Activated CD8-positive, alpha-beta T cell treated with anti-CD3 and anti-CD28 coated beads for 36 hours (primary cell): ENCODE measurements at regions not wholly inside any gene's neighbourhood (a gene's known extent, or its start where the extent isn't known, plus 50 kb on each side); places are given as distances from the start of the nearest gene placed in this dataset.

Experiments
- ATAC-seq: fragments of 200-7000 bp; cut with Tn5 transposase; one replicate; pipeline ENCODE4 v1.10.0; 2021; ENCODE audit warnings: mild to moderate bottlenecking, moderate library complexity
- CTCF ChIA-PET: fragments of 350-600 bp; sonication (Branson Sonifier 250); formaldehyde crosslinking; loops from one replicate; lab custom pipeline; 2021; ENCODE audit warnings: antibody characterized with exemption; lab: Charles Lee
- POLR2A ChIA-PET: fragments of 350-600 bp; sonication (Branson Sonifier 250); formaldehyde crosslinking; loops from one replicate; lab custom pipeline; 2021; ENCODE audit warnings: antibody characterized with exemption; lab: Charles Lee
- DNase-seq: peaks from one replicate; pipeline ENCODE4 v3.0.0-alpha.2; 2020
- H3K27ac Mint-ChIP-seq: one replicate; pipeline ENCODE4 v1.8.0; 2021; ENCODE audit warnings: mild to moderate bottlenecking, mixed read lengths
- H3K27me3 Mint-ChIP-seq: one replicate; pipeline ENCODE4 v1.8.0; 2021; ENCODE audit warnings: mixed read lengths
- H3K36me3 Mint-ChIP-seq: one replicate; pipeline ENCODE4 v1.8.0; 2021; ENCODE audit warnings: low read depth, mixed read lengths
- H3K4me1 Mint-ChIP-seq: one replicate; pipeline ENCODE4 v1.8.0; 2021; ENCODE audit warnings: low read depth, mixed read lengths
- H3K4me3 Mint-ChIP-seq: one replicate; pipeline ENCODE4 v1.8.0; 2021; ENCODE audit warnings: mild to moderate bottlenecking, moderate library complexity, mixed read lengths
- H3K9me3 Mint-ChIP-seq: one replicate; pipeline ENCODE4 v1.8.0; 2021; ENCODE audit warnings: mixed read lengths
- intact Hi-C: fragments of 100-400 bp; cut with micrococcal nuclease; formaldehyde crosslinking; loops from one replicate; pipeline ENCODE4 v1.10.0; 2022
- TF ChIP-seq, protein P1 (sequence below): fragments of 200-600 bp; IDR thresholded peaks from one replicate; pipeline ENCODE4 v1.8.0; 2022; ENCODE audit warnings: antibody characterized with exemption, mild to moderate bottlenecking

DNA sequence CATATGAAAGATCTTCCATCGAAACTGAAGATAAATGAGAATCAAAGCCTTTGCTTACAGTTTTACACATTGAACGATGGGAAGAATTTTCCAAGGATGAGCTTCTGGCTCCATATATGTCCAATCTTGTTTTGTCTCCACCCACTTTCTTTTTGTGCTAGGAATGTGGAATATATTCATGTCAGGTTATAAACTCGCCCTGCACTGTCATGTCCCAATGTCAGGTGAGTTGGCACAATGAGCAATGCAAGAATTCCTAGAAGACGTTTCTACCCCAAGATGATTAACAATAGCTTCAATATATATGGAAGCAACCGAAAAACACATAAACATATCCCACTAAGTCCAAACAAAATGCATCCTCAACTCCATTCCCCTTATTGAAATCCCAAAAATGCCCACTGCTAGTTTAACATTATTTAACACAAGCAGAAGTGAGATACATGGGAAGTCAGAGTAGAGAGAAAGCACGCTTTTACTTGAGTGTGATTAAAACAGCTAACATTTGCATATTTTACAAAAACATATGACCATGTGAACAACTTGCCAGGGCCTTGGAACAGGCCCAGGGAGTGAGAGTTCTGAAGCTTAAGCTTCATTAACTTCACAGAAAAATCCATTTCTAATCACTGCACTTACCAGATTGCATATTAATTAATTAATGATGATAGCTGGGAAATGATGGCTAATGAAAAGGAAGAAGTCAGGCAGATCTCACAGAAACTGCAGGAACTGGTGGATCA lies 233.9 kb downstream of the GXYLT1 start:
- ChIA-PET CTCF (no interaction called here), POLR2A (no interaction called here)
- Mint-ChIP-seq H3K27ac (no peak overlapping the region), H3K4me1 (no peaks in the 10 kb centered on the region), H3K27me3 (peaks cover 9% of the 10 kb centered on the region), H3K36me3 (no peaks in the 10 kb centered on the region), H3K4me3 (no peak overlapping the region), H3K9me3 (no peaks in the 10 kb centered on the region)
- intact Hi-C loops: no loop called here
- TF ChIP-seq, protein P1, sequence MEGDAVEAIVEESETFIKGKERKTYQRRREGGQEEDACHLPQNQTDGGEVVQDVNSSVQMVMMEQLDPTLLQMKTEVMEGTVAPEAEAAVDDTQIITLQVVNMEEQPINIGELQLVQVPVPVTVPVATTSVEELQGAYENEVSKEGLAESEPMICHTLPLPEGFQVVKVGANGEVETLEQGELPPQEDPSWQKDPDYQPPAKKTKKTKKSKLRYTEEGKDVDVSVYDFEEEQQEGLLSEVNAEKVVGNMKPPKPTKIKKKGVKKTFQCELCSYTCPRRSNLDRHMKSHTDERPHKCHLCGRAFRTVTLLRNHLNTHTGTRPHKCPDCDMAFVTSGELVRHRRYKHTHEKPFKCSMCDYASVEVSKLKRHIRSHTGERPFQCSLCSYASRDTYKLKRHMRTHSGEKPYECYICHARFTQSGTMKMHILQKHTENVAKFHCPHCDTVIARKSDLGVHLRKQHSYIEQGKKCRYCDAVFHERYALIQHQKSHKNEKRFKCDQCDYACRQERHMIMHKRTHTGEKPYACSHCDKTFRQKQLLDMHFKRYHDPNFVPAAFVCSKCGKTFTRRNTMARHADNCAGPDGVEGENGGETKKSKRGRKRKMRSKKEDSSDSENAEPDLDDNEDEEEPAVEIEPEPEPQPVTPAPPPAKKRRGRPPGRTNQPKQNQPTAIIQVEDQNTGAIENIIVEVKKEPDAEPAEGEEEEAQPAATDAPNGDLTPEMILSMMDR: no peak
- ATAC-seq (no peak), DNase-seq (no peak)

DNA sequence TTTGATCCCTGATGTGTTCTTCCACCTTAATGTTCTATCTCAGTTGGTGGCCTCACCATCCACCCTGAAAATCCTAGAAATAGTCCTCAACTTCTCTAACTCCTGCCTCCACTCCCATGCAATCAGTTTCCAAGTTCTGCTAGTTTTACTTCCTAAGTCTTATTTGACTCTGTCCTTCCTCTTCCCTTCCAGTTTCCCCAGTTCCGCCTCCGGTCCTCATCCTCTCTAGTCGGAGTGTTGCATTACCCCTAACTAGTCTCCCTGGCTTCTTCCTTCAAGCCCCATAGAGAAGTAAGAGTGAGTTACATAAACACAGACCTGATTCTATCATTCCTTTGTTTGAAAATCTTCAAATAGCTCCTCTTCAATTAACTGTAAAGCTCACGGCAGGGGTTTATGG lies 236.5 kb downstream of the GXYLT1 start:
- peaks cover 8% of the 10 kb centered on the region for H3K27me3 Mint-ChIP-seq
- ChIA-PET POLR2A (no interaction called here), CTCF (no interaction called here)
- no peak for ATAC-seq
- H3K9me3 Mint-ChIP-seq: no peaks in the 10 kb centered on the region
- no peak overlapping the region for H3K27ac Mint-ChIP-seq
- H3K36me3 Mint-ChIP-seq: no peaks in the 10 kb centered on the region
- no peak overlapping the region for H3K4me3 Mint-ChIP-seq
- TF ChIP-seq, protein P1: no peak
- H3K4me1 Mint-ChIP-seq: no peaks in the 10 kb centered on the region
- no peak for DNase-seq
- intact Hi-C loops: no loop called here

DNA sequence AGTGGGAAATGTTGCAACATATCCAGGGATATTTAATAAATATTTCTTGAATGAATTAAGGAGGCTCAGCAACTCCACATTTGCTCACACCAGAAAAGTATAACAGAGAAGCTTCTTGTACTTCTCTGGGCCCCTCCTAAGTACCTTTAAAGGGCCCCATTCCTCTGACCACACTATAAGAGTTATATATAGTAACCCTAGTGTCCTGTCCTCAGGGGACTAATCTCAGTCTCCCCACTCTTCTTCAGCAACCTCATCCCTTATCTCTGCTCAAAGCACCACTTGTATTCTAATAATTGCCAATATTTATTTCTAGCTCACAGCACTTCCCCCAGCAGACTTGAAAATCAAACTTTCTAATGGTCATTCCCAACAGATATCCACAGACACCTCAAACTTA lies 237.1 kb downstream of the GXYLT1 start:
- Mint-ChIP-seq H3K4me1 (no peaks in the 10 kb centered on the region), H3K36me3 (no peaks in the 10 kb centered on the region), H3K27me3 (peaks cover 8% of the 10 kb centered on the region), H3K27ac (no peak overlapping the region), H3K4me3 (no peak overlapping the region), H3K9me3 (no peaks in the 10 kb centered on the region)
- POLR2A ChIA-PET: no interaction called here
- ATAC-seq: no peak
- CTCF ChIA-PET: no interaction called here
- TF ChIP-seq, protein P1: no peak
- DNase-seq: no peak
- intact Hi-C loops: no loop called here

DNA sequence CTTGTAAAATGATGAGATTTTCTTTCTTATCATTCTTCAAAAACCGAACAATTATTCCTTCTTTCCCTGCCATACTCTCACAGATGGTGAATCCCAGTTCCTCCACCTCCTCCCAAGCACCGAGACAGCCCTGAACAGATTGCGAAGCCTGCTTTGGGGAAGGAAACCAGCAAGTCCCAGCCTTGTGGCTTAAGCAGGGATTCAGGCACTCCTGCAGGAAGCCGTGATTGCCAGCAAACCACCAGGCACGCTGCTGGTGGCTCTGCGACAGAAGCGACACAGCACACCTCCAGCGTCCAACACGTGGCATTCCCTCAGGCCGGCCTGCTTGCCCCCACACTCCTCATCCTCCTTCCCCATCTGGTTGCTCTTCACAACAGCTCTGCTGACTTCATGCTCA lies 237.7 kb downstream of the GXYLT1 start:
- Mint-ChIP-seq H3K27ac (no peak overlapping the region), H3K36me3 (no peaks in the 10 kb centered on the region), H3K4me1 (no peaks in the 10 kb centered on the region), H3K27me3 (peaks cover 8% of the 10 kb centered on the region), H3K9me3 (no peaks in the 10 kb centered on the region), H3K4me3 (no peak overlapping the region)
- POLR2A ChIA-PET: no interaction called here
- CTCF ChIA-PET: no interaction called here
- intact Hi-C loops: no loop called here
- no peak for DNase-seq
- no peak for ATAC-seq
- TF ChIP-seq, protein P1: no peak

- H3K9me3 Mint-ChIP-seq: no peaks in the 10 kb centered on the region
- CTCF ChIA-PET: no interaction called here
- POLR2A ChIA-PET: no interaction called here
- ATAC-seq (no peak), DNase-seq (no peak)
- intact Hi-C loops: no loop called here
- TF ChIP-seq, protein P1: no peak
- no peak overlapping the region for H3K27ac Mint-ChIP-seq
- peaks cover 8% of the 10 kb centered on the region for H3K27me3 Mint-ChIP-seq
- H3K4me3 Mint-ChIP-seq: no peak overlapping the region
- no peaks in the 10 kb centered on the region for H3K4me1 Mint-ChIP-seq
- no peaks in the 10 kb centered on the region for H3K36me3 Mint-ChIP-seq
Measured at GRCh38 chr12:41905759-41906297, 238.8 kb downstream of the GXYLT1 start.
